Gastroesophageal sphincter (tissue), 4 donors: ENCODE measurements at regions not wholly inside any gene's neighbourhood (a gene's known extent, or its start where the extent isn't known, plus 50 kb on each side); places are given as distances from the start of the nearest gene placed in this dataset.

Experiments used
- ATAC-seq: fragments of 150-250 bp; one replicate; pipeline ENCODE4 v1.9.1; 2016; ENCODE audit warnings: mild to moderate bottlenecking, moderate library complexity
- H3K27ac ChIP-seq, 4 donors: fragments of 200-600 bp; sonication (generic) in 3 of 4; 1 replicate in 3 of 4; 2 replicates in 1 of 4; pipeline ENCODE4 v1.5.1; 2016 to 2019
- H3K27me3 ChIP-seq: fragments of 200-600 bp; sonication (generic); one replicate; pipeline ENCODE4 v1.5.1; 2019
- H3K36me3 ChIP-seq, 2 donors: fragments of 200-600 bp; sonication (generic); one replicate each; pipeline ENCODE4 v1.5.1; 2019; ENCODE audit warnings: control low read depth in 1 of 2
- H3K4me1 ChIP-seq, 3 donors: fragments of 200-600 bp; sonication (generic); 1 replicate in 2 of 3; 2 replicates in 1 of 3; pipeline ENCODE4 v1.5.1; 2016 to 2019; ENCODE audit warnings: control low read depth in 2 of 3
- H3K4me3 ChIP-seq, 2 donors: fragments of 200-600 bp; sonication (generic); one replicate each; pipeline ENCODE4 v1.5.1; 2019; ENCODE audit warnings: mild to moderate bottlenecking in 1 of 2, moderate library complexity in 1 of 2
- H3K9me3 ChIP-seq, 3 donors: fragments of 200-600 bp; sonication (generic); one replicate each; pipeline ENCODE4 v1.5.1; 2017 to 2019; ENCODE audit warnings: control low read depth in 2 of 3
- EP300 ChIP-seq: sonication (generic); formaldehyde crosslinking; IDR thresholded peaks from one replicate; pipeline ENCODE4 v1.6.1; 2017; ENCODE audit warnings: antibody characterized with exemption, mild to moderate bottlenecking
- POLR2A ChIP-seq, 2 donors: fragments of 450-650 bp; IDR thresholded peaks; one replicate each; pipeline ENCODE4 v1.6.1; 2017; ENCODE audit warnings: antibody characterized with exemption in 2 of 2, mild to moderate bottlenecking in 2 of 2, moderate library complexity in 1 of 2
- POLR2AphosphoS5 ChIP-seq: sonication (generic); formaldehyde crosslinking; IDR thresholded peaks from one replicate; pipeline ENCODE4 v1.6.1; 2017; ENCODE audit warnings: antibody characterized with exemption
- WGBS, 2 donors: methylation state at CpG; one replicate each; pipeline ENCODE4 v1.1.5; 2018; ENCODE audit warnings: low coverage in 1 of 2; 5-methylcytosine and 5-hydroxymethylcytosine counted together
- TF ChIP-seq, protein P1 (sequence below), 4 experiments: fragments of 200-600 bp in 2 of 4; fragments of 450-650 bp in 2 of 4; sonication (generic) in 1 of 4; IDR thresholded peaks; one replicate each; pipeline ENCODE4 v1.5.1; 2017 to 2019; ENCODE audit warnings: antibody characterized with exemption in 4 of 4, mild to moderate bottlenecking in 2 of 4, moderate library complexity in 2 of 4

DNA sequence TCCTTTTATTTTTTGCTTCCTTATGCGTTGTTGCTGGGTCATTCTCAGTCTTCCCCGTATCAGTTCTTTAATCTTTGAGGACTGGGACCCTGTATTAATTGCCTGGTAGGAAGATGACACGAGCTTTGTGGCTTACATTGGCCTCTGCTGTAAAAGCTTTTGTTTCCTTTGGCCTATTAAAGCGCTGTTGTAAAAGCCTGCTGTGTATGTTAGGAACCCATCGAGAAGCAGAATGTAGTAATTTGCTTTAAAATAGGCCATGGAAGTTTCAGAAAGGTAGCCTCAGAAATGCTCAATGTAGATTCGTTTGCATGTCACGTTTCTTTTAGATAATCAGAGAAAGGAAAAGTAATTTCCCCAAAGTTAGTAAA, 257.5 kb upstream of the STARD13 start:
- WGBS, 2 donors: 2 to 7% methylated on average over 7 of the region's 7 CpGs

DNA sequence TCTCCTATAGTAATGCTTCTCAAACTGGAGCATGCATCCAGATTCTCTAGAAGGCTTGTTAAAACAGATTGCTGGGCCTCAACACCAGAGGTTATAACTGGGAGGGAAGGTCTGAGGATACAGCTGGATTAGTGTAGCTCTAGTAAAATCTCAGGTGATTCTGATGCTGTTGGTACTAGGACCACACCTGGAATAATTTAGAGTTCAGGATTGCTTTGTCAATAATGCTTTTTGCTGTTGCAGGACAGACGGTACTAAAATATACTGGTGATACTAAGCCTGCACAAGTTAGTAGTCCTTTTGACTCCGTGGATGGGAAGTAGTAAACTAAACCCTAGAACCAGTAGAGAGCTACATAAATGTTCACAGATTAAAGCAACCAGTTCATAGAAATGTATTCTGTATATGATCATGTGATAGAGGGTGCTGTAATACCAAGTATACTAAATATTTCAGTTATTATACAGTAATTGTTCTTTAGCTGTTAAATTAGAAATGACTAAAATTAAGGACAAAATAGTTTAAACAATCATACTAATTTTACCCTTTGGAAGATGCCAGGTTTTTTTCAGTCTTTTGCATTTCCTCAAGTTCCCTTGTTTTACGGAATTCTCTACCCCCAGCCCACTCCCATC, 258.2 kb upstream of the STARD13 start:
- H3K4me1 ChIP-seq: peaks cover 13 to 43% (median 26%) of the 10 kb centered on the region in 3 donors
- 45 to 52% methylated on average over 3 of the region's 3 CpGs for WGBS, 2 donors
- no peak for TF ChIP-seq EP300
- TF ChIP-seq, protein P1, sequence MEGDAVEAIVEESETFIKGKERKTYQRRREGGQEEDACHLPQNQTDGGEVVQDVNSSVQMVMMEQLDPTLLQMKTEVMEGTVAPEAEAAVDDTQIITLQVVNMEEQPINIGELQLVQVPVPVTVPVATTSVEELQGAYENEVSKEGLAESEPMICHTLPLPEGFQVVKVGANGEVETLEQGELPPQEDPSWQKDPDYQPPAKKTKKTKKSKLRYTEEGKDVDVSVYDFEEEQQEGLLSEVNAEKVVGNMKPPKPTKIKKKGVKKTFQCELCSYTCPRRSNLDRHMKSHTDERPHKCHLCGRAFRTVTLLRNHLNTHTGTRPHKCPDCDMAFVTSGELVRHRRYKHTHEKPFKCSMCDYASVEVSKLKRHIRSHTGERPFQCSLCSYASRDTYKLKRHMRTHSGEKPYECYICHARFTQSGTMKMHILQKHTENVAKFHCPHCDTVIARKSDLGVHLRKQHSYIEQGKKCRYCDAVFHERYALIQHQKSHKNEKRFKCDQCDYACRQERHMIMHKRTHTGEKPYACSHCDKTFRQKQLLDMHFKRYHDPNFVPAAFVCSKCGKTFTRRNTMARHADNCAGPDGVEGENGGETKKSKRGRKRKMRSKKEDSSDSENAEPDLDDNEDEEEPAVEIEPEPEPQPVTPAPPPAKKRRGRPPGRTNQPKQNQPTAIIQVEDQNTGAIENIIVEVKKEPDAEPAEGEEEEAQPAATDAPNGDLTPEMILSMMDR (IDR thresholded peaks at IDR 0.05): no peak
- no peak for TF ChIP-seq POLR2A (IDR thresholded peaks at IDR 0.05)
- TF ChIP-seq POLR2AphosphoS5: no peak
- H3K27ac ChIP-seq: peak overlapping the region; percentile 91 to 100 (median 94)
- no peaks in the 10 kb centered on the region for H3K9me3 ChIP-seq
- peak overlapping the region; percentile 54 to 93 for H3K4me3 ChIP-seq
- no peaks in the 10 kb centered on the region for H3K27me3 ChIP-seq
- H3K36me3 ChIP-seq: no peaks in the 10 kb centered on the region
- no peak for ATAC-seq

More for the DNA sequence above, 257.5 kb upstream of the STARD13 start:
- Histone ChIP-seq H3K4me1 (peaks cover 13 to 48% (median 26%) of the 10 kb centered on the region in 3 donors), H3K9me3 (no peaks in the 10 kb centered on the region), H3K4me3 (peak overlapping the region; percentile 54 to 93), H3K27ac (peak overlapping the region; percentile 91 to 100 (median 94)), H3K36me3 (no peaks in the 10 kb centered on the region), H3K27me3 (no peaks in the 10 kb centered on the region)
- TF ChIP-seq, protein P1 (IDR thresholded peaks at IDR 0.05): no peak
- TF ChIP-seq EP300: no peak
- no peak for TF ChIP-seq POLR2AphosphoS5
- TF ChIP-seq POLR2A (IDR thresholded peaks at IDR 0.05): no peak
- ATAC-seq: peak; percentile 5

DNA sequence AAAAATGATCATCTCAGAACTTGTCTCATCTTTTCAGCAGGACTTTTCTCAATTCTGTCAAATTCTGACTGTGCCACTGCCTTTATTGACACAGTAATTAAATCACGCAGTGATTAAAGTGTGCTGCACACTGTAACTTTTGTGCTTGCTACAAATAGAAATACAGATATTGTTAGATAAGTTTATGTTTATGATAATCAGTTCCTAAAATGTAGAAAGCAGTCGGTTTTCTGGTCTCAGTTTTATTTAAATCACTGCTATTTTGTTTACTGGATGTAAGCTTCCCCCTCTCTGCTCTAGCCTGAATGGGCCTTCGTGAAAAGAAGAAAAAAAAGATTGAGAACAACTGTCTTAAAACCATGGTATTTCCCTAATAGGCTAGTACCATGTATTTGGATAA, 258.8 kb upstream of the STARD13 start:
- Histone ChIP-seq H3K27ac (peak overlapping the region; percentile 91 to 100 (median 94)), H3K9me3 (no peaks in the 10 kb centered on the region), H3K27me3 (no peaks in the 10 kb centered on the region), H3K4me1 (peaks cover 13 to 43% (median 26%) of the 10 kb centered on the region in 3 donors), H3K4me3 (no peak overlapping the region), H3K36me3 (no peaks in the 10 kb centered on the region)
- 42 to 60% methylated on average over 3 of the region's 3 CpGs for WGBS, 2 donors
- TF ChIP-seq, protein P1 (IDR thresholded peaks at IDR 0.05): no peak
- TF ChIP-seq POLR2AphosphoS5: no peak
- no peak for TF ChIP-seq POLR2A (IDR thresholded peaks at IDR 0.05)
- TF ChIP-seq EP300: no peak
- ATAC-seq: no peak

DNA sequence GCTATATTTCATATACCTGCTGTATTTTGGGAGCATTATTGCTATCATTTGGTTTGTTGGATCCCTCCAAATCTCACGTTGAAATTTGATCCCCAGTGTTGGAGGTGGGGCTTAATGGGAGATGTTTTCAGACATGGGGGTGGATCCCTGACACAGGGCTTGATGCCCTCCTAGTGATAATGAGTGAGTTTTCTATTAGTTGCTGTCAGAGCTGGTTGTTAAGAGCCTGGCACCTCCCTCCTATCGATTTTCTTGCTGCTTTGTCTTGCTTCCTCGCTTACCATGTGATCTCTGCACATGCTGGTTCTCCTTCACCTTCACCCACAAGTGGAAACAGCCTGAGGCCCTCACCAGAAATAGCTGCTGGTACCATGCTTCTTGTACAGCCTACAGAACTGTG, 259.9 kb upstream of the STARD13 start:
- Histone ChIP-seq H3K4me1 (peaks cover 13 to 37% (median 26%) of the 10 kb centered on the region in 3 donors), H3K9me3 (no peaks in the 10 kb centered on the region), H3K36me3 (no peaks in the 10 kb centered on the region), H3K27ac (peak overlapping the region in 3 of 4 donors; percentile 21 to 92 (median 91)), H3K27me3 (no peaks in the 10 kb centered on the region), H3K4me3 (no peak overlapping the region)
- 69 to 95% methylated on average over 3 of the region's 3 CpGs for WGBS, 2 donors
- TF ChIP-seq EP300 (no peak), POLR2A (IDR thresholded peaks at IDR 0.05) (no peak), POLR2AphosphoS5 (no peak)
- TF ChIP-seq, protein P1 (IDR thresholded peaks at IDR 0.05): no peak
- ATAC-seq: no peak

DNA sequence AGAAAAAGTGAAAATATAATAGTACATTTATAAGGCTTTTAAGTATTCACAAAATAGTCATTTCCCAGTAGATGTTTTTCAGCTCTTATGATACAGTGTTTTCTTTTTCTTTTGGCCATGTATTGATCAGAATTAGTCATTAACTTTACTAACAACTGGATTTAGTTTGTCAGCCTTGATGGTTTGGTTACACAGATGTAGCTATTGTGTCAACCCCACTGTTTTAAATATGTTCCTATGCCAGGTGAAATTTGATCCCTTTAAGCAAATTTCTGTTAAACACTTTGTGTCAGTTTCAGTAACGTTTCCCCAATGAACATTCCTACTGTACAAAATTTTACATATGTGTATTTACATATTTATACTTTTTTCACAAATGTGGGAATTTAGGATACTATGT, 261.5 kb upstream of the STARD13 start:
- no peak for ATAC-seq
- TF ChIP-seq POLR2AphosphoS5: no peak
- TF ChIP-seq POLR2A (IDR thresholded peaks at IDR 0.05): no peak
- TF ChIP-seq, protein P1 (IDR thresholded peaks at IDR 0.05): no peak
- no peak for TF ChIP-seq EP300
- 13 to 25% methylated on average over 1 of the region's 1 CpG for WGBS, 2 donors
- no peaks in the 10 kb centered on the region for H3K36me3 ChIP-seq
- H3K9me3 ChIP-seq: no peaks in the 10 kb centered on the region
- H3K4me1 ChIP-seq: peaks cover 10 to 23% (median 14%) of the 10 kb centered on the region in 3 donors
- H3K27ac ChIP-seq: no peak overlapping the region
- H3K27me3 ChIP-seq: no peaks in the 10 kb centered on the region
- no peak overlapping the region for H3K4me3 ChIP-seq
